ENCODE measurements at regions not wholly inside any gene's neighbourhood (a gene's known extent, or its start where the extent isn't known, plus 50 kb on each side); places are given as distances from the start of the nearest gene placed in this dataset.

DNA sequence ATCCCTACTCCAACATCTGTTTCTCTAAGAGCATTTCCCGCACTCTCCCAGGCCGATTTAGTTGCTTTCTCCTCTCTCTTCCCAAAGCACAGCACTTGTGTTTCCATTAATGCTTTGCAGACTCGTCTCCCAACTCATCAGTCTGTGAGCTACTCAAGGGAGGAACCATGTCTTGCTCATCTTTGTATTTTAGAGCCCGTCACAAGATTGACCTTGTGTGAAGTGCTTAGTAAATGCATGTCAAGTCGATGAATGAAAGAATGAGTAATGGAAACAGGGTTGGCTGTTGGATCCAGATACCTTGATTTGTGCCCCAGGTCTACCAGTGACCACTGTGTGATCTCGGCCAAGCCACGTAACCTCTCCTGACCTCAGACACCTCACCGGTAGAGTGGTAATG, 99.3 kb downstream of the KLF4 start:
- Histone ChIP-seq H3K27me3 (replicated peaks) (no peaks in the 10 kb centered on the region), H3K36me3 (replicated peaks) (no peaks in the 10 kb centered on the region), H3K4me3 (ENCODE audit: low read depth, low read length) (no peak overlapping the region), H3K27ac (no peak overlapping the region)
- in situ Hi-C loops (cut with HindIII; ENCODE audit: low pct_ligation_motif_present, low sequenced_read_pairs): no loop called here
- TF ChIP-seq, protein P1, sequence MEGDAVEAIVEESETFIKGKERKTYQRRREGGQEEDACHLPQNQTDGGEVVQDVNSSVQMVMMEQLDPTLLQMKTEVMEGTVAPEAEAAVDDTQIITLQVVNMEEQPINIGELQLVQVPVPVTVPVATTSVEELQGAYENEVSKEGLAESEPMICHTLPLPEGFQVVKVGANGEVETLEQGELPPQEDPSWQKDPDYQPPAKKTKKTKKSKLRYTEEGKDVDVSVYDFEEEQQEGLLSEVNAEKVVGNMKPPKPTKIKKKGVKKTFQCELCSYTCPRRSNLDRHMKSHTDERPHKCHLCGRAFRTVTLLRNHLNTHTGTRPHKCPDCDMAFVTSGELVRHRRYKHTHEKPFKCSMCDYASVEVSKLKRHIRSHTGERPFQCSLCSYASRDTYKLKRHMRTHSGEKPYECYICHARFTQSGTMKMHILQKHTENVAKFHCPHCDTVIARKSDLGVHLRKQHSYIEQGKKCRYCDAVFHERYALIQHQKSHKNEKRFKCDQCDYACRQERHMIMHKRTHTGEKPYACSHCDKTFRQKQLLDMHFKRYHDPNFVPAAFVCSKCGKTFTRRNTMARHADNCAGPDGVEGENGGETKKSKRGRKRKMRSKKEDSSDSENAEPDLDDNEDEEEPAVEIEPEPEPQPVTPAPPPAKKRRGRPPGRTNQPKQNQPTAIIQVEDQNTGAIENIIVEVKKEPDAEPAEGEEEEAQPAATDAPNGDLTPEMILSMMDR (IDR thresholded peaks at IDR 0.05; ENCODE audit: low read depth, low read length, missing control alignments): no peak
- DNase-seq: no peak

DNA sequence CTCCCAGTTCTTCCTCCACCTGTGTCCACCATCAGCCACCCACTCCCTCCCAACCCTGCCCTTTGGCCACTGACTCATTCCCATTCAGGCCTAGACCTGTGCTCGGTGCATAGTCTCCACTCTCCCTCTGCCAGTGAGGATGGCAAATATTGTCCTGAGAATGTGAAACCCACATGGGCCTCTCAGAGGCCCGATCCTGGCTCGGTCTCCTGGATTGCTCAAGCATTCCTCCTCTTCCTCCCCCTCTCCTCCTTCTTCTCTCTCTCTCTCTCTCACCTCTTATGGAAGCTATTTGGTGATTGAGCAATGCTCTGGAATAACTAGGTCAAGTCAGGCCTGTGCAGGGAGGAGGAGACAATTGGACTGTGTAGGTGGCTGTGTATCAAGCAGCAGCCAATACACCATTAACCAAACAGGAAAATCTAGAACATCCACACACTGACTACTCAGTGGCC, 99.9 kb downstream of the KLF4 start:
- TF ChIP-seq, protein P1 (IDR thresholded peaks at IDR 0.05; ENCODE audit: low read depth, low read length, missing control alignments): no peak
- in situ Hi-C loops (cut with HindIII; ENCODE audit: low pct_ligation_motif_present, low sequenced_read_pairs): no loop called here
- no peaks in the 10 kb centered on the region for H3K27me3 ChIP-seq (replicated peaks)
- no peaks in the 10 kb centered on the region for H3K36me3 ChIP-seq (replicated peaks)
- no peak for DNase-seq
- H3K4me3 ChIP-seq (ENCODE audit: low read depth, low read length): no peak overlapping the region
- H3K27ac ChIP-seq: no peak overlapping the region

DNA sequence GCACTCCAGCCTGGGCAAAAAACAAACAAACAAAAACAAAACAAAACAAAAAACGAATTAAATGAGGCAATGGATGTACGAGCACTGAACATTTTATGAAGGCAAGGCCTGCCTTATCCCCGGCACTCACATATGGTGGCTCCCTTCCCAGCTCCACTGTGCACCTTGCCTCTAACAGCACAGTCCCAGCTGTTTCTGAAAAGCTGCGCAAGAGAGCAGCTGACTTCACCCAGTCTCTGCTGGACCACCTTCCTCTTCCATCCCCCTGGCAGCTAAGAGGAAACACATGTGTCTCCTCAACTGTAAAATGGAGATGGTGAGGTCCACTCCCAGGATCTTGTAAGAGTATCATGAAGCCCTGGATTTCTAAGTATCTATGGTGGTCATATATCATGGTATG, 100.7 kb downstream of the KLF4 start:
- in situ Hi-C loops (cut with HindIII; ENCODE audit: low pct_ligation_motif_present, low sequenced_read_pairs): no loop called here
- no peak for DNase-seq

DNA sequence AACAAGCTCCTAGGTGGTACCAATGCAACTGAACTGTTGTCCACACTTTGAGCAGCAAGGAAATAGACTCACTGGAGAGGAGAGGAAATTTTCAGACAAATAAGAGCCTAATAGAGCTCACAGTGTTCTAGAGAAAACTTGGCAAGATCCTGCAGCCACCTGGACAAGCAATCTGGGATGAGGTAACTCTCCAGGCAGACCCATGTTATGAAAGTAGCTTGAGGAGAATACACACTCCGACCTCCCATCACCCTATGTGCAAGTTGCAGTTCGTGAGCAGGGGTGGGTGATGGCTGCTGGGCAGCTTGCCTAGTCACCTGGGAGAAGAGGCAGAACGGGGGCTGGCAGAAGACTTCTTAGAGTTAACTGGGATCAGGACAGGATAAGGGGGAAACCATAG, 102.2 kb downstream of the KLF4 start:
- H3K27me3 ChIP-seq (replicated peaks): no peaks in the 10 kb centered on the region
- TF ChIP-seq, protein P1 (IDR thresholded peaks at IDR 0.05; ENCODE audit: low read depth, low read length, missing control alignments): no peak
- H3K36me3 ChIP-seq (replicated peaks): no peaks in the 10 kb centered on the region
- no peak overlapping the region for H3K4me3 ChIP-seq (ENCODE audit: low read depth, low read length)
- H3K27ac ChIP-seq: no peak overlapping the region
- in situ Hi-C loops (cut with HindIII; ENCODE audit: low pct_ligation_motif_present, low sequenced_read_pairs): no loop called here
- no peak for DNase-seq

More for the DNA sequence above, 100.7 kb downstream of the KLF4 start:
- H3K27me3 ChIP-seq (replicated peaks): no peaks in the 10 kb centered on the region
- no peak overlapping the region for H3K4me3 ChIP-seq (ENCODE audit: low read depth, low read length)
- H3K27ac ChIP-seq: no peak overlapping the region
- no peaks in the 10 kb centered on the region for H3K36me3 ChIP-seq (replicated peaks)
- TF ChIP-seq, protein P1 (IDR thresholded peaks at IDR 0.05; ENCODE audit: low read depth, low read length, missing control alignments): no peak

DNA sequence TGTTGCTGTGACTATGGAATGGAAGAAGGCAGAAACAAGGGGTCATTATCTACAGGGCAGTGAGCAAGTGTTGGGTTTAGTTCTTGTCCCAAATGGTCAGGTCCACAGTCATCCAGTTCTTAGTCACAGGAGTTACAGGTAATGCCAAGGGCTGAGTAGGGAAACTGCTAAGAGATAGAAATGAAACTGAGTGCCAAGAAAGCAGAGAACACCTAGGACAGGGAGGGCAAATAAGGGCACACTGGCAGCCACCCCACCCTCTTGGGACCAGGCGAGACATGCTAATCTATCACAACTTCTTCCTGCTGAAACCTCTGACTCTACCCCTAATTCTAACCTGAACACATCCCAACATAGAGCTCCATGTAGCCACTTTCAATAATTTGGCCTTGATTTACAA, 103.2 kb downstream of the KLF4 start:
- DNase-seq: no peak
- Histone ChIP-seq H3K4me3 (ENCODE audit: low read depth, low read length) (no peak overlapping the region), H3K27me3 (replicated peaks) (no peaks in the 10 kb centered on the region), H3K27ac (no peak overlapping the region), H3K36me3 (replicated peaks) (no peaks in the 10 kb centered on the region)
- in situ Hi-C loops (cut with HindIII; ENCODE audit: low pct_ligation_motif_present, low sequenced_read_pairs): no loop called here
- TF ChIP-seq, protein P1 (IDR thresholded peaks at IDR 0.05; ENCODE audit: low read depth, low read length, missing control alignments): no peak
